Fibroblast of skin of left quadriceps (primary cell): ENCODE measurements at regions not wholly inside any gene's neighbourhood (a gene's known extent, or its start where the extent isn't known, plus 50 kb on each side); places are given as distances from the start of the nearest gene placed in this dataset.
"Not testable (repeated sequence)": the region's sequence is repeated elsewhere in the genome, so short reads cannot be mapped to it uniquely, and the experiment has no call there.

ENCODE experiments used
- DNase-seq, 2 experiments: peaks; one replicate each; pipeline ENCODE4 v3.0.0-alpha.2; 2013; ENCODE audit warnings: low read depth in 2 of 2

- not testable (repeated sequence) for DNase-seq
Measured at GRCh38 chr11:114805431-114805830, 127.1 kb downstream of the NXPE2 start.

- DNase-seq: no peak
Measured at GRCh38 chr11:114811971-114812370, 133.6 kb downstream of the NXPE2 start.

GRCh38 chr11:114812733-114813132 lies 134.4 kb downstream of the NXPE2 start:
- no peak for DNase-seq

GRCh38 chr11:114813189-114813718 lies 134.9 kb downstream of the NXPE2 start:
- no peak for DNase-seq

GRCh38 chr11:114815176-114815575 lies 136.8 kb downstream of the NXPE2 start:
- no peak for DNase-seq

- no peak for DNase-seq
Measured at GRCh38 chr11:114815761-114816160, 137.4 kb downstream of the NXPE2 start.

GRCh38 chr11:114816791-114817190 lies 138.5 kb downstream of the NXPE2 start:
- DNase-seq: no peak

- DNase-seq: no peak
Measured at GRCh38 chr11:114818382-114818781, 140.1 kb downstream of the NXPE2 start.

- DNase-seq: no peak
Measured at GRCh38 chr11:114819028-114819427, 140.7 kb downstream of the NXPE2 start.

- DNase-seq: no peak
Measured at GRCh38 chr11:114820621-114821020, 142.3 kb downstream of the NXPE2 start.

- no peak for DNase-seq
Measured at GRCh38 chr11:114821621-114822412, 143.5 kb downstream of the NXPE2 start.

- DNase-seq: no peak
Measured at GRCh38 chr11:114826910-114827442, 148.6 kb downstream of the NXPE2 start.

GRCh38 chr11:114827736-114828135 lies 149.4 kb downstream of the NXPE2 start:
- DNase-seq: no peak

- no peak for DNase-seq
Measured at GRCh38 chr11:114832532-114833125, 154.3 kb downstream of the NXPE2 start.

- DNase-seq: no peak
Measured at GRCh38 chr11:114836161-114836560, 157.8 kb downstream of the NXPE2 start.

GRCh38 chr11:114844896-114845295 lies 166.6 kb downstream of the NXPE2 start:
- DNase-seq: no peak

- DNase-seq: no peak
Measured at GRCh38 chr11:114845766-114846415, 167.6 kb downstream of the NXPE2 start.

- no peak for DNase-seq
Measured at GRCh38 chr11:114846416-114846791, 168.1 kb downstream of the NXPE2 start.

GRCh38 chr11:114847306-114847975 lies 169.1 kb downstream of the NXPE2 start:
- no peak for DNase-seq

GRCh38 chr11:114848027-114848426 lies 169.7 kb downstream of the NXPE2 start:
- DNase-seq: no peak

GRCh38 chr11:114857281-114857680 lies 179.0 kb downstream of the NXPE2 start:
- DNase-seq: no peak

GRCh38 chr11:114864896-114865295 lies 186.6 kb downstream of the NXPE2 start:
- DNase-seq: no peak
